ENCODE measurements at regions not wholly inside any gene's neighbourhood (a gene's known extent, or its start where the extent isn't known, plus 50 kb on each side); places are given as distances from the start of the nearest gene placed in this dataset.

- no peak for TF ChIP-seq CTCF (IDR thresholded peaks at IDR 0.05)
- TF ChIP-seq EP300 (IDR thresholded peaks at IDR 0.05), result no peak
Observed at GRCh38 chr4:112884406-112884805, 165.0 kb upstream of the ANK2 start.

Data from gastroesophageal sphincter (tissue), 3 donors.